Epithelial cell of prostate (primary cell): ENCODE measurements at regions not wholly inside any gene's neighbourhood (a gene's known extent, or its start where the extent isn't known, plus 50 kb on each side); places are given as distances from the start of the nearest gene placed in this dataset.

ENCODE experiments used
- DNase-seq: peaks from one replicate; pipeline ENCODE4 v3.0.0-alpha.2; 2011; ENCODE audit warnings: low read depth, low spot score
- H3K27ac ChIP-seq: fragments of 450-650 bp; 2 replicates; pipeline ENCODE4 v1.5.1; 2017; ENCODE audit warnings: mild to moderate bottlenecking

GRCh38 chrX:131763674-131764073 is 219.8 kb downstream of the OR13H1 start:
- H3K27ac ChIP-seq, result no peak overlapping the region
- no peak for DNase-seq

GRCh38 chrX:131764216-131764615 is 220.3 kb downstream of the OR13H1 start:
- H3K27ac ChIP-seq, result no peak overlapping the region
- DNase-seq, result no peak

DNA sequence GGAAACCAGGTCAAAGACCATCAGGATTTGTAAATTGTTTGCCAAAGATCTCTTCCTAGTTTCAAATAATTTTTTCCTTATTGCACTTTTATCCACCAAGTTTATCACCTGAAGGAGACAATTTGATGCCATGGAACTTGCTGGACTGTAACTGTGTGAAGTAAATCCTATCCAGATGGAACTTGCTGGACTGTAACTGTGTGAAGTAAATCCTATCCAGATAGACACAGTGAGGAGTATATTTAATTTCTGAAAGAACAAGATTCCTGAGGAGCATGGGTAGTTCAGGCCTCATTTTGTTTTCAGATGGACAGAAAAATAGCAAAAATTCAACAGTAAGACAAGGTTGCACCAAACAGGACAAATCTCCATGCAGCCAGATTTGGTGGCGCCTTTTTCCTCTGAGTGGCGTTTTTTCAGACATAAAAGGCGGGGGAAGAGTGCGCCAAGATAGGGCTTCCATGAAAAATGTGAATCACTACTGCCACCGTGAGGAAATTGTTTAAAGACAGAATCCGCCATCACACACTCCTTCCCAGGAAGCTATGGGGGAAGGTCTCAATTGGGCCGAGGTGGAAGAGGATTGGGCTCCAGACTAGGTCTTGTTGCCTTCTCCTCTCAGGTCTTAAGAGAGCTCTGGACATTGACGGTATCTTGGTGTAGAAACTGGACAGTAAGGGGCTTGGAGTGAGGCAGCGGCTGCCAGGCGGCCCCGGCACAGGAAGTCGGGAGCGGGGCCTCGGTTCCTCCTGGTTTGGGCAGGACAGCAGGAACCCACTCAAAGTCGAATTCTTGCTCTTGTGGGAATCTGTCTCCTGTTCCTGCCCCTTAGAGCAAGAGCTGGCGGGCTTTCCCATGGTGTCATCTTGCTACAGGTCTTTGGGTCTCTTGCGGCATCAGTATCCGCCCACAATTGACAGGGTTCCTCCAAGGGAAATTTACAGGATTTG is 234.7 kb downstream of the OR13H1 start:
- no peak overlapping the region for H3K27ac ChIP-seq
- DNase-seq, result no peak

DNA sequence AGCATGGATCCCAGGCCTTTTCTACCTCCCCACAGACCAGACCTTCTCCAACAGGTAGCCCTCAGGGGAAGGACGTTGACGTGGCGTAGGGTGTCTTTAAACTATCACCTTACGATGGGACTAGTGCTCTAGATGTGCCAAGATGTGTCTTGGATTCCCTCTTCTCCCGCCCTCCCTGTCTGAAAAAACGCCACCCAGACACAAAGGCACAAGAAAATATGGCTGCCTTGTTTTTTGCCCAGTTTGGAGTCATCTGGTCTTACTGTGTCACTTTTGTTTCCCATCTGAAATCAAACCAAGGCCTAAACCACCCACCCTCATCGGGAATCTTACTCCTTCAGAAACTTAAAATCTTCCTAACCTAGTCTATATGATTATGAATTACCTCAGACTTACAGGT is 235.4 kb downstream of the OR13H1 start:
- no peak for DNase-seq
- no peak overlapping the region for H3K27ac ChIP-seq

DNA sequence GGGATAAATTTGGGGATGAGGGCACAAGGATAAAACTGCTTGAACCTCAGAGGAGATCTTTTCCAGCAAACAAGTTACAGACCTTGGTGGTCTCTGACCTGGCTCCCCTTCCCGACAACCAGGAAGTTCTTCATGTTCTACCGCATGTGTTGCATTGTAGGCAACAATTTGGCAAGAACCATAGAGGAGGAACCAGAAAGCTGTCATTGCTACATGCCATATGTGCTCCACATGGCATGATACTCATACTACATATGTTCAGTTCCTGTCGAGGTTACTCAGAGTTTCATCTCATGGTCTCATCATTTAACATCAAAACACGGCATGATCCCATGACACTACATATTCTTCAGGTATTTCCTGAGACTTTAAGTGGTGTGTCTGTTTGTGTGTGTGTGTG is 235.9 kb downstream of the OR13H1 start:
- H3K27ac ChIP-seq, result no peak overlapping the region
- DNase-seq, result no peak

DNA sequence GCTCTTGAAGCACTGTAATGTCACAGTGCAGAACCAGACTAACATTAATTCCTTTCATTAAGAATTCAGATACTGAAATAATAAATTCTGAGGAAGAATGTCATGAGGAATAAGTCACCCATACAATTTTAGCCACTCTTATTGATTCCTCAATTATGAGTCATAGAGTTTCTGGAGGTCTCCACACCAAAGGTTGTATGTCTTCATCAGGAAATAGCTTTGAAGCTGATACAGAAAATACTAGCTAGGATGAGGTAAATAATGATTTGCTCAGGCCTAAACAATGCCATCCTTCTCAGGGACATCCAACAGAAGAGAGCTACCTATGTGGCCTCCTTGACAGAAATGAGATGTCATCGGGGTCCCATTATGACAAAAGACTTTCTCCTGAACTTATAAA is 238.8 kb downstream of the OR13H1 start:
- DNase-seq, result no peak
- H3K27ac ChIP-seq, result no peak overlapping the region

- DNase-seq, result no peak
- no peak overlapping the region for H3K27ac ChIP-seq
These were observed 239.4 kb upstream of the STK26 start for GRCh38 chrX:131783555-131784308.

DNA sequence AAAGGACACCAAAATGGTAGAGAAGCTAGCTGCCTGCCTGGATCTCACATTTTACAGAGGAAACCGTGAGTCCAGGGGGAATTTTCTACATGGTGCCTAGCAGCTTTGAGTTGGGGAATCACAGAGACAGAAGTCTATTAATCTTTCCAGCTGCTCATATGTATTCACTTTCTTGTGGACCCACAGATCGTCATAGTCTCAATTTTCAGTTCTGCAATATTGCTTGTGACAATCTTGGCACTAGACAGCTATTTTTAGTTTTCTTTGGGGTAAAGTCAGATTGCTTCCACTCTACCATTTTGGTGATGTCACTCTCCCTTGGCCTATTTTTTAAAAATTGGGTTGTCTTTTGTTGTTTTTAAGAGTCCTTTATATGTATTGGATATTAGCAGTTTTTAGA is 233.4 kb upstream of the STK26 start:
- no peak for DNase-seq
- no peak overlapping the region for H3K27ac ChIP-seq

DNA sequence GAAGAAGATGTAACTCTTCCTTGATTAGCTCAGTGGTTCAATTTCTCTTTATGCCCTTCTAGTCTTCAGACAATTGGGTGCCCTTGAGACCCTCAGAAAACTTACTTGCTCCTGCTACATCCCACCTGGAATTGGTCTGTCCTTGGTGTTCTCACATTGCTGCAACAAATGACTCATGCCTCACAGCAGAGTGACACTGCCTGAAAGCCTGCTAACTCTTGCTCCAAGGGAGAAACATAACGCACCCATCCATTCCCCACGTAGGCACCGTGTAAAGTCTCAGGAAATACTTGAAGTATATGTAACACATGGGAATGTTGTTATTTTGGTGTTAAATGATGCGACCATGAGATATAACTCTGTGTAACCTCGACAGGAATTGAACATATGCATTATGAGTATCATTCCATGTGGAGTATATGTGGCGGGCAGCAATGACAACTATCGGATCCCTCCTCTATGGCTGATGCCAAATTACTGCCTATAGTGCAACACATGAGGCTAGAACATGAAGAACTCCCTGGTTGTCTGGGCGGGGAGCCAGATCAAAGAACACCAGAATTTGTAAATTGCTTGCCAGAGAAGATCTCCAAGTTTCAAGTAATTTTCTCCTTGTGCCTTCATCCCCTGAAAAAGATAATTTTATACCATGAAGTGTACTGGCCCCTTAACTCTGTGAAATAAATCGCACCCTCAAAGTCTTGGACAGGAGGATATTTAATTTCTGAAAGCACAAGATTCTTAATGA is 231.3 kb upstream of the STK26 start:
- no peak overlapping the region for H3K27ac ChIP-seq
- no peak for DNase-seq

- H3K27ac ChIP-seq, result no peak overlapping the region
These were observed 230.7 kb upstream of the STK26 start for GRCh38 chrX:131792356-131792749.

DNA sequence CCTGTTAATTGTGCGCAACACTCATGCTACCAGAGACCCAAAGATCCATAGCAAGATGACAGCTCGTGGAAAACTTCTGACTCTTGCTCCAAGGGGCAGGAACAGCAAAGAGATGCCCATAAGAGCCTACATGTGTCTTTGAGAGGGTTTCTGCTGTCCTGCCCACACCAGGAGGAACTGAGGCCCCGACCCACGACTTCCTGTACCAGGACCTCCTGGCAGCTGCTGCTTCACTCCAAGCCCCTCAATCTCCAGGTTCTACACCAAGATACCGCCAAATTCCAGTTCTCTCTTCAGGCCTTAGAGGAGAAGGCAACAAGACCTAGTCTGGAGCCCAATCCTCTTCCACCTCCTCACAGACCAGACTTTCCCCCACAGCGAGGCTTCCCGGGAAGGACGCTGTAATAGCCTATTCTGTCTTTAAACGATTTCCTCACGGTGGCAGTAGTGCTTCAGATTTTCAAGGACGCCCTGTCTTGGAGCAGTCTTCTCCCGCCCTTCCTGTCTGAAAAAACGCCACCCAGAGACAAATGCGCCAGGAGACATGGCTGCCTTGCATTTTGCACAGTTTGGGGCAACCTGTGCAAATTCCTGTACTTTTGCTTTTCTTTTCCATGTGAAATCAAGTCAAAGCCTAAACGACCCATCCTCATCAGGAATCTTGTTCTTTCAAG is 230.2 kb upstream of the STK26 start:
- H3K27ac ChIP-seq, result no peak overlapping the region
- DNase-seq, result no peak

More at GRCh38 chrX:131792356-131792749, 230.7 kb upstream of the STK26 start:
- no peak for DNase-seq

GRCh38 chrX:131795442-131796229 is 227.5 kb upstream of the STK26 start:
- H3K27ac ChIP-seq, result no peak overlapping the region
- no peak for DNase-seq

DNA sequence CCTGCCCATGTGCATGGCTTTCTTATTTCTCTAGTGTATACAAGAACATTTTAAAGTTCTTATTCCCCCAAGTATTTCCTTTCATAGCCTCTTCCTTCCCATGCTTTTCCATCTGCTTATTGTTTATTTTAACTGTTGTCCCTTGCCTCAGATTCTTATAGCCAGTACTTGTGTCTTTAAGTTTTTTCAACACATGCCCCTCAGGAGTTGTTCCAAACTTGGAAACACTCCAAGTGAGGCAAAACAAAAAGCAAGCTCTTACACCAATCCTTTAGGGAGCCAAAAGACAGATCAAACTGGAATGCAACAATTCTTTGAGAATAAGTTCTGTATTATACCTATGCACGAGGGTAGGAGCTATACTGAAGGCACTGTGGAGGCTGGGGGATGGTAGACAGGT is 222.0 kb upstream of the STK26 start:
- DNase-seq, result no peak
- H3K27ac ChIP-seq, result no peak overlapping the region

- no peak overlapping the region for H3K27ac ChIP-seq
- DNase-seq, result no peak
These were observed 221.2 kb upstream of the STK26 start for GRCh38 chrX:131801911-131802310.

GRCh38 chrX:131802836-131803626 is 220.1 kb upstream of the STK26 start:
- DNase-seq, result no peak
- H3K27ac ChIP-seq, result no peak overlapping the region

GRCh38 chrX:131812847-131813825 is 210.0 kb upstream of the STK26 start:
- no peak overlapping the region for H3K27ac ChIP-seq
- DNase-seq, result no peak

GRCh38 chrX:131816551-131817136 is 206.5 kb upstream of the STK26 start:
- no peak overlapping the region for H3K27ac ChIP-seq
- DNase-seq, result no peak
